HEK293T (cell line): ENCODE measurements at regions not wholly inside any gene's neighbourhood (a gene's known extent, or its start where the extent isn't known, plus 50 kb on each side); places are given as distances from the start of the nearest gene placed in this dataset.

Source experiments
- CTCF ChIA-PET: fragments of 350-600 bp; formaldehyde crosslinking; extraction: SDS; loops from one replicate; lab custom pipeline; 2021; ENCODE audit warnings: antibody characterized with exemption, inconsistent platforms; lab: Yijun Ruan, JAX
- POLR2A ChIA-PET: fragments of 350-600 bp; formaldehyde crosslinking; extraction: SDS; loops from one replicate; lab custom pipeline; 2020; ENCODE audit warnings: antibody characterized with exemption, inconsistent platforms; lab: Yijun Ruan, JAX
- DNase-seq: peaks from one replicate; pipeline ENCODE4 v3.0.0; 2012; ENCODE audit warnings: mixed read lengths; ENCODE audit errors: extremely low spot score
- ARNT ChIP-seq: fragments of 450-650 bp; IDR thresholded peaks from 2 replicates; pipeline ENCODE4 v1.6.1; 2017; ENCODE audit warnings: mild to moderate bottlenecking
- BHLHE40 ChIP-seq: fragments of 450-650 bp; IDR thresholded peaks from 2 replicates; pipeline ENCODE4 v1.6.1; 2016; ENCODE audit warnings: mild to moderate bottlenecking, moderate library complexity, borderline replicate concordance
- CTBP1 ChIP-seq: fragments of 450-650 bp; IDR thresholded peaks from 2 replicates; pipeline ENCODE4 v1.6.1; 2016; ENCODE audit warnings: borderline replicate concordance
- ELF4 ChIP-seq: fragments of 450-650 bp; IDR thresholded peaks from 2 replicates; pipeline ENCODE4 v1.6.1; 2017; ENCODE audit warnings: antibody characterized with exemption
- FOXA1 ChIP-seq: fragments of 450-650 bp; IDR thresholded peaks from 2 replicates; pipeline ENCODE4 v1.6.1; 2016; ENCODE audit warnings: mild to moderate bottlenecking
- FOXK2 ChIP-seq: fragments of 450-650 bp; IDR thresholded peaks from 2 replicates; pipeline ENCODE4 v1.6.1; 2016; ENCODE audit warnings: mild to moderate bottlenecking
- FOXM1 ChIP-seq: fragments of 450-650 bp; IDR thresholded peaks from 2 replicates; pipeline ENCODE4 v1.6.1; 2017; ENCODE audit warnings: mild to moderate bottlenecking, borderline replicate concordance
- HDGF ChIP-seq: fragments of 450-650 bp; IDR thresholded peaks from 2 replicates; pipeline ENCODE4 v1.6.1; 2017; ENCODE audit warnings: antibody characterized with exemption, borderline replicate concordance
- L3MBTL2 ChIP-seq: fragments of 450-650 bp; conservative IDR thresholded peaks from 2 replicates; pipeline ENCODE4 v1.6.1; 2016; ENCODE audit warnings: mild to moderate bottlenecking
- LEF1 ChIP-seq: fragments of 450-650 bp; IDR thresholded peaks from 2 replicates; pipeline ENCODE4 v1.6.1; 2017; ENCODE audit warnings: mild to moderate bottlenecking, borderline replicate concordance
- NFRKB ChIP-seq: fragments of 450-650 bp; IDR thresholded peaks from 2 replicates; pipeline ENCODE4 v1.6.1; 2016; ENCODE audit warnings: mild to moderate bottlenecking, moderate library complexity
- PKNOX1 ChIP-seq: fragments of 450-650 bp; IDR thresholded peaks from 2 replicates; pipeline ENCODE4 v1.6.1; 2016
- SP1 ChIP-seq: fragments of 450-650 bp; IDR thresholded peaks from 2 replicates; pipeline ENCODE4 v1.6.1; 2017
- SUZ12 ChIP-seq: fragments of 450-650 bp; IDR thresholded peaks from 2 replicates; pipeline ENCODE4 v1.6.1; 2016; ENCODE audit warnings: mild to moderate bottlenecking
- TARDBP ChIP-seq: fragments of 450-650 bp; IDR thresholded peaks from 2 replicates; pipeline ENCODE4 v1.6.1; 2016
- ZNF384 ChIP-seq: fragments of 450-650 bp; IDR thresholded peaks from 2 replicates; pipeline ENCODE4 v1.6.1; 2016

- POLR2A ChIA-PET: no interaction called here
- TF ChIP-seq CTBP1 (no peak), SUZ12 (no peak), LEF1 (no peak), FOXM1 (no peak), ELF4 (no peak), FOXA1 (no peak), SP1 (no peak), PKNOX1 (no peak), BHLHE40 (no peak), TARDBP (no peak), NFRKB (no peak)
- no peak for DNase-seq
- CTCF ChIA-PET: no interaction called here
Observed at GRCh38 chr12:25764892-25765291, 193.6 kb upstream of the RASSF8 start.

GRCh38 chr12:25767606-25768005 lies 190.9 kb upstream of the RASSF8 start:
- ChIA-PET CTCF (interaction anchor here (2.1 kb wide), 1 partner anchor 12 kb away, joined by 7 read pairs; no protein-coding TSS in a partner anchor), POLR2A (no interaction called here)
- no peak for TF ChIP-seq PKNOX1
- TF ChIP-seq ELF4: no peak
- TF ChIP-seq L3MBTL2: no peak
- TF ChIP-seq BHLHE40: no peak
- TF ChIP-seq SUZ12: no peak
- no peak for TF ChIP-seq FOXA1
- TF ChIP-seq TARDBP: no peak
- TF ChIP-seq FOXM1: no peak
- TF ChIP-seq SP1: no peak
- DNase-seq: no peak

GRCh38 chr12:25768151-25768550 lies 190.3 kb upstream of the RASSF8 start:
- TF ChIP-seq FOXK2 (no peak), PKNOX1 (no peak), LEF1 (no peak), NFRKB (no peak), SUZ12 (no peak), FOXM1 (no peak), FOXA1 (no peak), BHLHE40 (no peak), HDGF (no peak), L3MBTL2 (no peak), ARNT (no peak), ELF4 (no peak), ZNF384 (no peak), TARDBP (no peak), CTBP1 (no peak), SP1 (no peak)
- CTCF ChIA-PET: interaction anchor here (2.1 kb wide), 1 partner anchor 12 kb away, joined by 7 read pairs; no protein-coding TSS in a partner anchor
- POLR2A ChIA-PET: no interaction called here

GRCh38 chr12:25769082-25769945 lies 189.2 kb upstream of the RASSF8 start:
- no peak for DNase-seq
- ChIA-PET CTCF (no interaction called here), POLR2A (no interaction called here)
- no peak for TF ChIP-seq FOXK2
- no peak for TF ChIP-seq FOXM1
- TF ChIP-seq PKNOX1: no peak
- no peak for TF ChIP-seq FOXA1
- no peak for TF ChIP-seq HDGF
- no peak for TF ChIP-seq L3MBTL2
- TF ChIP-seq LEF1: no peak
- no peak for TF ChIP-seq SUZ12
- TF ChIP-seq ZNF384: no peak
- no peak for TF ChIP-seq ELF4
- TF ChIP-seq CTBP1: no peak
- no peak for TF ChIP-seq BHLHE40
- TF ChIP-seq TARDBP: no peak
- TF ChIP-seq SP1: no peak
- TF ChIP-seq NFRKB: no peak
- TF ChIP-seq ARNT: no peak

More at GRCh38 chr12:25768151-25768550, 190.3 kb upstream of the RASSF8 start:
- DNase-seq: no peak

GRCh38 chr12:25771041-25771440 lies 187.4 kb upstream of the RASSF8 start:
- ChIA-PET CTCF (no interaction called here), POLR2A (interaction anchor here (1.1 kb wide), 1 partner anchor 79 kb away, joined by 3 read pairs; no protein-coding TSS in a partner anchor)
- no peak for DNase-seq
- no peak for TF ChIP-seq FOXK2
- no peak for TF ChIP-seq CTBP1
- TF ChIP-seq L3MBTL2: no peak
- TF ChIP-seq ELF4: no peak
- no peak for TF ChIP-seq HDGF
- TF ChIP-seq FOXA1: no peak
- no peak for TF ChIP-seq BHLHE40
- TF ChIP-seq SP1: no peak
- TF ChIP-seq NFRKB: no peak
